ENCODE measurements at regions not wholly inside any gene's neighbourhood (a gene's known extent, or its start where the extent isn't known, plus 50 kb on each side); places are given as distances from the start of the nearest gene placed in this dataset.

- TF ChIP-seq POLR2A (IDR thresholded peaks at IDR 0.05; ENCODE audit: low read depth): no peak
- TF ChIP-seq POLR2AphosphoS5 (IDR thresholded peaks at IDR 0.05): no peak
- no peak for TF ChIP-seq CTCF (IDR thresholded peaks at IDR 0.05)
- TF ChIP-seq EP300 (IDR thresholded peaks at IDR 0.05): no peak
Observed at GRCh38 chr5:17405976-17406375, 92.1 kb upstream of the TAF11L2 start.
